ENCODE measurements at regions not wholly inside any gene's neighbourhood (a gene's known extent, or its start where the extent isn't known, plus 50 kb on each side); places are given as distances from the start of the nearest gene placed in this dataset.

- TF ChIP-seq CTCF (conservative IDR thresholded peaks at IDR 0.05) (no peak), EZH2 (IDR thresholded peaks at IDR 0.05; ENCODE audit: low read depth) (no peak)
These were observed 464.7 kb upstream of the C9orf72 start for GRCh38 chr9:28037968-28038367.

All from PC-9 (cell line).